ENCODE measurements at regions not wholly inside any gene's neighbourhood (a gene's known extent, or its start where the extent isn't known, plus 50 kb on each side); places are given as distances from the start of the nearest gene placed in this dataset.

- Histone ChIP-seq H3K36me3 (no peaks in the 10 kb centered on the region), H3K27ac (no peak overlapping the region), H3K27me3 (no peaks in the 10 kb centered on the region), H3K4me3 (no peak overlapping the region), H3K4me1 (no peaks in the 10 kb centered on the region), H3K9me3 (no peaks in the 10 kb centered on the region)
- DNase-seq: no peak
- TF ChIP-seq CTCF (IDR thresholded peaks at IDR 0.05): no peak
- intact Hi-C loops (cut with DNase I; ENCODE audit: low total_unique reads): no loop called here
These were observed 255.5 kb upstream of the LRRC7 start for GRCh38 chr1:69312055-69312732.

- intact Hi-C loops (cut with DNase I; ENCODE audit: low total_unique reads): no loop called here
- Histone ChIP-seq H3K4me1 (no peaks in the 10 kb centered on the region), H3K27ac (no peak overlapping the region), H3K36me3 (no peaks in the 10 kb centered on the region), H3K4me3 (no peak overlapping the region), H3K9me3 (no peaks in the 10 kb centered on the region), H3K27me3 (no peaks in the 10 kb centered on the region)
- no peak for TF ChIP-seq CTCF (IDR thresholded peaks at IDR 0.05)
- no peak for DNase-seq
These were observed 254.6 kb upstream of the LRRC7 start for GRCh38 chr1:69313118-69313517.

- Histone ChIP-seq H3K27me3 (no peaks in the 10 kb centered on the region), H3K9me3 (no peaks in the 10 kb centered on the region), H3K36me3 (no peaks in the 10 kb centered on the region), H3K27ac (no peak overlapping the region), H3K4me1 (no peaks in the 10 kb centered on the region), H3K4me3 (no peak overlapping the region)
- intact Hi-C loops (cut with DNase I; ENCODE audit: low total_unique reads): no loop called here
- TF ChIP-seq CTCF (IDR thresholded peaks at IDR 0.05): no peak
- no peak for DNase-seq
These were observed 252.3 kb upstream of the LRRC7 start for GRCh38 chr1:69315416-69315815.

- no peaks in the 10 kb centered on the region for H3K4me1 ChIP-seq
- H3K27me3 ChIP-seq: no peaks in the 10 kb centered on the region
- no peak overlapping the region for H3K4me3 ChIP-seq
- intact Hi-C loops (cut with DNase I; ENCODE audit: low total_unique reads): no loop called here
- H3K27ac ChIP-seq: no peak overlapping the region
- TF ChIP-seq CTCF (IDR thresholded peaks at IDR 0.05): no peak
- H3K9me3 ChIP-seq: no peaks in the 10 kb centered on the region
- DNase-seq: no peak
- no peaks in the 10 kb centered on the region for H3K36me3 ChIP-seq
These were observed 251.9 kb upstream of the LRRC7 start for GRCh38 chr1:69315823-69316222.

GRCh38 chr1:69319287-69319686, 248.4 kb upstream of the LRRC7 start:
- no peaks in the 10 kb centered on the region for H3K4me1 ChIP-seq
- no peaks in the 10 kb centered on the region for H3K27me3 ChIP-seq
- intact Hi-C loops (cut with DNase I; ENCODE audit: low total_unique reads): no loop called here
- no peaks in the 10 kb centered on the region for H3K36me3 ChIP-seq
- no peak for DNase-seq
- TF ChIP-seq CTCF (IDR thresholded peaks at IDR 0.05): no peak
- no peak overlapping the region for H3K4me3 ChIP-seq
- H3K9me3 ChIP-seq: no peaks in the 10 kb centered on the region
- no peak overlapping the region for H3K27ac ChIP-seq

- H3K36me3 ChIP-seq: no peaks in the 10 kb centered on the region
- H3K27ac ChIP-seq: no peak overlapping the region
- H3K27me3 ChIP-seq: no peaks in the 10 kb centered on the region
- H3K9me3 ChIP-seq: no peaks in the 10 kb centered on the region
- no peak overlapping the region for H3K4me3 ChIP-seq
- no peak for TF ChIP-seq CTCF (IDR thresholded peaks at IDR 0.05)
- H3K4me1 ChIP-seq: no peaks in the 10 kb centered on the region
- intact Hi-C loops (cut with DNase I; ENCODE audit: low total_unique reads): no loop called here
- no peak for DNase-seq
These were observed 246.9 kb upstream of the LRRC7 start for GRCh38 chr1:69320757-69321211.

All from tibial artery (tissue), 4 donors.